Fibroblast of villous mesenchyme (primary cell): ENCODE measurements at regions not wholly inside any gene's neighbourhood (a gene's known extent, or its start where the extent isn't known, plus 50 kb on each side); places are given as distances from the start of the nearest gene placed in this dataset.

Experiments used
- DNase-seq: peaks from one replicate; pipeline ENCODE4 v3.0.0-alpha.2; 2010; ENCODE audit warnings: low read depth
- H3K4me3 ChIP-seq: 2 replicates; pipeline ENCODE4 v1.5.1; 2011; ENCODE audit warnings: low read depth, mild to moderate bottlenecking, low read length
- CTCF ChIP-seq: IDR thresholded peaks from 2 replicates; pipeline ENCODE4 v1.5.1; 2012; ENCODE audit warnings: low read depth, mild to moderate bottlenecking, low read length; ENCODE audit not compliant: insufficient read depth

GRCh38 chr1:60994369-60994768 lies 88.0 kb upstream of the NFIA start:
- no peak overlapping the region for H3K4me3 ChIP-seq
- TF ChIP-seq CTCF: no peak
- DNase-seq: no peak

DNA sequence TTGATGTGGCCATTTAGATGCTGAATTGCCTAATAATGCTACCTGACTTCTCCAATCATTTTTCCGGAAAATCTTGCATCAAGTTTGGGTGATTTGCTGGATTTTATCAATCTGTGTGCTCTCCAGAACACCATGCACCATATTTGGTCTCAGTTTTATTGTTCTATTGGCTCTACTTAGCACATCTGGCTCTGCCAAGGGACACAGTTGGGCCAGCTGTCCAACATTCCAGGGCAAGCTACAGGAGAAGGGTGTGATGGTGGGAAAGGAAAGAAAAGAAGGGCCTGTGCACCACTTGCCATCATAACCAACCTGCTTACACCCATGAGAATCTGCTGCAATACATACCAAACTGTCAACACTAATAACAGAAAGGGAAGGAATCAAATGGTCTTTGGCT lies 90.2 kb upstream of the NFIA start:
- DNase-seq: no peak
- no peak overlapping the region for H3K4me3 ChIP-seq
- TF ChIP-seq CTCF: no peak

DNA sequence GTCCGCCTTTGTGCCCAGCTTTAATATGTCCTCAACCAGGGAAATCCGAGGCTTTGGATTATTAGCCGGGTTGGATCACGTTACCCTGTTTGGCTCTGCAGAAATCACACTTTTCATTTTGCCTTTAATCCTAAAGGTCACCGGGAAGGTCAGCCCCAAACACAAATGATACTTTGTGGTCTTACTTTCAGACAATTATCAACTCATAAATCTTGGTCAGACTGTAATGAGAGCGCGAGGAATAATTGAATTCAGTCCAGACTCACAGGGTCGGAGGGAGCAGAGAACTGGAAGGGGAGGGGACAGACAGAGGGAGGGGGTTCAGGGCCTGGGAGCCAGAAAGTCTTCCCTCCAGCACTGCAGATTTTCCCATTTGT lies 91.7 kb upstream of the NFIA start:
- no peak for DNase-seq
- no peak overlapping the region for H3K4me3 ChIP-seq
- TF ChIP-seq CTCF: no peak

DNA sequence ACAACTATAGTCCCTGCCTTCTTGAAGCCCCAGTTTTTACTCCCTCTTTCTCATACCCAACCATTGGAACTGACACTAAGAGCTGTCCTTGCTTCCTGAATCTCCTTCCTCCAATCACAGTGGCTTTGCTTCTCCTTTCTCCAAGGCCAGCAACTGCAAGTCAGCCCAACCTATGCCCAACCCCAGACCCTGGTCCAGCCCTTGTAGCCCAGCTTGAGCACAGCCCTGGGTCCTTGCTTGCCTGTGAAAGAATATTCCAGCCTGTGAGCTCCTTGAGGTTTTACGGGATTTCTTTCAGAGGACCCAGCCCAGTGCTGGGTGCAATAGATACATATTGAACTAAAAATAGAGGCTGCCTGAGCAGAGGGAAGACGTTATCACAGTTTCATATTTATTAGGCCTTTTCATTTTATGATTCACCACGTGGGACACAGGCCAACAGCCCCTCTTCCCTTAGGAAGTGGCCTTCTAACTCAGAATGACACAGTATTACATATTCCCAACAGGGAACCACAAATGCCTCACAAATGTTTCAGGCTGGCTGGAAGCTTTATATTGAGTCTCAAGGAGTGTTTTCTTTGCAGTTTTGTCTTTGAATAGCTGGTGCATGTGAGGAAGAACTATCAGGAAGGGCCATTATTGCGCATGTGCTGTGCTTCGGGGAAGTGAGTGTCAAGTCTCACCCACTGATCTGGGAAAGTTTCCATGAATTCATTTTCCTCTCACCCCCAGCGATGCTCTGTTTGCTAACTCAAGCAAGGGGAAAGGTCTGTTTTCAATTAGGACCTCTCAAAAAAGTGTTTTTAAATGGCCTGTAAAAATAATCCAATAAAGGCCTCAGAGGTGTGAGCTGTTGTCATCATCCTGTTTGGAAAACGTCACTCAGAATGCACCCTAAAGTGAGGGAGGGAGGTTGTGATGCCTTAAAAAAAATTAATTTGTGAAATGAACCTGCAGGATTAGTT lies 92.3 kb upstream of the NFIA start:
- H3K4me3 ChIP-seq: no peak overlapping the region
- peak; percentile 63 for DNase-seq
- TF ChIP-seq CTCF: no peak

DNA sequence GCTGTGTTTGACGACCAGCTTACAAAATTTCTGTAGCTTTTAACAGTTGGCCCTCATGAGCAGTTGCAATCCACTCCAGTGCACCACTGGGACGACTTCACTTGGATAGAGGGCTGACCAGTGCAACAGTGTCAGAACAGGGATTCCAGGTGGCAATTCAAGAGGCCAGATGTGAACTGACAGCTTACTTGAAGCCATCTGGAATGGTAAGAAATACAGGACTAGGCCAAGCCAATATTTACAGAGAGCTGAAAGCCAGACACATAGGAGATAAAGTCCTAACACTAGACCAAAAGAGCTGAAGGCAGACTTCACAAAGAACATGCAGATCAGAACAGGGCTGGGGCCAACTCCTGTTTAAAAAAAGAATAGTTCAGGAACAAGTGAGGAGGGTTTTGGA lies 93.5 kb upstream of the NFIA start:
- H3K4me3 ChIP-seq: no peak overlapping the region
- no peak for TF ChIP-seq CTCF
- DNase-seq: no peak

- TF ChIP-seq CTCF: no peak
- no peak overlapping the region for H3K4me3 ChIP-seq
- DNase-seq: no peak
These were observed 94.5 kb upstream of the NFIA start for GRCh38 chr1:60987904-60988303.
